ENCODE measurements at regions not wholly inside any gene's neighbourhood (a gene's known extent, or its start where the extent isn't known, plus 50 kb on each side); places are given as distances from the start of the nearest gene placed in this dataset.
"Not testable (repeated sequence)": the region's sequence is repeated elsewhere in the genome, so short reads cannot be mapped to it uniquely, and the experiment has no call there.

GRCh38 chr1:245023222-245023621 is 131.6 kb upstream of the KIF26B start:
- DNase-seq, result no peak

- DNase-seq, result peak; percentile 70
Measured at GRCh38 chr1:245019910-245020486, 134.8 kb upstream of the KIF26B start.

- DNase-seq, result no peak
Measured at GRCh38 chr1:245016700-245017099, 138.1 kb upstream of the KIF26B start.

- DNase-seq, result no peak
Measured at GRCh38 chr1:245015031-245015430, 139.8 kb upstream of the KIF26B start.

- no peak for DNase-seq
Measured at GRCh38 chr1:245014247-245015029, 140.3 kb upstream of the KIF26B start.

GRCh38 chr1:245010018-245010614 is 144.7 kb upstream of the KIF26B start:
- no peak for DNase-seq

- no peak for DNase-seq
Measured at GRCh38 chr1:245008761-245009160, 144.4 kb upstream of the HNRNPU start.

- no peak for DNase-seq
Measured at GRCh38 chr1:245007852-245008251, 143.5 kb upstream of the HNRNPU start.

- DNase-seq, result no peak
Measured at GRCh38 chr1:245003246-245003645, 138.9 kb upstream of the HNRNPU start.

GRCh38 chr1:245001252-245001651 is 136.9 kb upstream of the HNRNPU start:
- DNase-seq, result no peak

GRCh38 chr1:245000872-245001188 is 136.5 kb upstream of the HNRNPU start:
- no peak for DNase-seq

GRCh38 chr1:244999644-245000043 is 135.3 kb upstream of the HNRNPU start:
- DNase-seq, result not testable (repeated sequence)

GRCh38 chr1:244998717-244999346 is 134.5 kb upstream of the HNRNPU start:
- DNase-seq, result no peak

- DNase-seq, result no peak
Measured at GRCh38 chr1:244995602-244996400, 131.5 kb upstream of the HNRNPU start.

- DNase-seq, result no peak
Measured at GRCh38 chr1:244992833-244993232, 128.5 kb upstream of the HNRNPU start.

- no peak for DNase-seq
Measured at GRCh38 chr1:244989813-244990212, 125.5 kb upstream of the HNRNPU start.

GRCh38 chr1:244988521-244988920 is 124.2 kb upstream of the HNRNPU start:
- no peak for DNase-seq

- no peak for DNase-seq
Measured at GRCh38 chr1:244980605-244981004, 116.3 kb upstream of the HNRNPU start.

GRCh38 chr1:244974550-244974949 is 110.2 kb upstream of the HNRNPU start:
- no peak for DNase-seq

- no peak for DNase-seq
Measured at GRCh38 chr1:244974106-244974505, 109.8 kb upstream of the HNRNPU start.

- peak; percentile 81 for DNase-seq
Measured at GRCh38 chr1:244971552-244972216, 107.3 kb upstream of the HNRNPU start.

- peak; percentile 98 for DNase-seq
Measured at GRCh38 chr1:244970744-244971551, 106.6 kb upstream of the HNRNPU start.
